AG04449 (cell line): ENCODE measurements at regions not wholly inside any gene's neighbourhood (a gene's known extent, or its start where the extent isn't known, plus 50 kb on each side); places are given as distances from the start of the nearest gene placed in this dataset.
"Not testable (repeated sequence)": the region's sequence is repeated elsewhere in the genome, so short reads cannot be mapped to it uniquely, and the experiment has no call there.

Source experiments
- CTCF ChIA-PET: fragments of 350-600 bp; formaldehyde crosslinking; extraction: SDS; loops from one replicate; lab custom pipeline; 2021; ENCODE audit warnings: antibody characterized with exemption; lab: Yijun Ruan, JAX
- POLR2A ChIA-PET: fragments of 400-600, 350-600 bp; formaldehyde crosslinking; extraction: SDS; loops from one replicate; lab custom pipeline; 2020; ENCODE audit warnings: antibody characterized with exemption, inconsistent platforms; lab: Yijun Ruan, JAX
- DNase-seq: peaks from one replicate; pipeline ENCODE4 v3.0.0-alpha.2; 2010; ENCODE audit warnings: low read depth, low spot score
- H3K4me3 ChIP-seq: 2 replicates; pipeline ENCODE4 v1.5.1; 2011; ENCODE audit warnings: low read depth, mild to moderate bottlenecking, control low read depth, low read length
- TF ChIP-seq, protein P1 (sequence below): IDR thresholded peaks from one replicate; pipeline ENCODE4 v1.5.1; 2011; ENCODE audit warnings: mild to moderate bottlenecking, moderate library complexity, low read length, control low read depth, inconsistent platforms; ENCODE audit not compliant: insufficient read depth; ENCODE audit errors: missing control alignments

- ChIA-PET CTCF (interaction anchor here (1.6 kb wide), 1 partner anchor 537 kb away, joined by 4 read pairs; no protein-coding TSS in a partner anchor), POLR2A (no interaction called here)
- H3K4me3 ChIP-seq: no peak overlapping the region
- no peak for DNase-seq
- TF ChIP-seq, protein P1, sequence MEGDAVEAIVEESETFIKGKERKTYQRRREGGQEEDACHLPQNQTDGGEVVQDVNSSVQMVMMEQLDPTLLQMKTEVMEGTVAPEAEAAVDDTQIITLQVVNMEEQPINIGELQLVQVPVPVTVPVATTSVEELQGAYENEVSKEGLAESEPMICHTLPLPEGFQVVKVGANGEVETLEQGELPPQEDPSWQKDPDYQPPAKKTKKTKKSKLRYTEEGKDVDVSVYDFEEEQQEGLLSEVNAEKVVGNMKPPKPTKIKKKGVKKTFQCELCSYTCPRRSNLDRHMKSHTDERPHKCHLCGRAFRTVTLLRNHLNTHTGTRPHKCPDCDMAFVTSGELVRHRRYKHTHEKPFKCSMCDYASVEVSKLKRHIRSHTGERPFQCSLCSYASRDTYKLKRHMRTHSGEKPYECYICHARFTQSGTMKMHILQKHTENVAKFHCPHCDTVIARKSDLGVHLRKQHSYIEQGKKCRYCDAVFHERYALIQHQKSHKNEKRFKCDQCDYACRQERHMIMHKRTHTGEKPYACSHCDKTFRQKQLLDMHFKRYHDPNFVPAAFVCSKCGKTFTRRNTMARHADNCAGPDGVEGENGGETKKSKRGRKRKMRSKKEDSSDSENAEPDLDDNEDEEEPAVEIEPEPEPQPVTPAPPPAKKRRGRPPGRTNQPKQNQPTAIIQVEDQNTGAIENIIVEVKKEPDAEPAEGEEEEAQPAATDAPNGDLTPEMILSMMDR: no peak
Observed at GRCh38 chrX:13483773-13484172, 85.6 kb upstream of the EGFL6 start.

GRCh38 chrX:13482746-13483541 is 86.5 kb upstream of the EGFL6 start:
- ChIA-PET POLR2A (interaction anchor here (0.6 kb wide), 1 partner anchor 507 kb away, joined by 3 read pairs; no protein-coding TSS in a partner anchor), CTCF (interaction anchor here (1.6 kb wide), 1 partner anchor 536 kb away, joined by 4 read pairs; no protein-coding TSS in a partner anchor)
- TF ChIP-seq, protein P1: no peak
- no peak for DNase-seq
- no peak overlapping the region for H3K4me3 ChIP-seq

DNA sequence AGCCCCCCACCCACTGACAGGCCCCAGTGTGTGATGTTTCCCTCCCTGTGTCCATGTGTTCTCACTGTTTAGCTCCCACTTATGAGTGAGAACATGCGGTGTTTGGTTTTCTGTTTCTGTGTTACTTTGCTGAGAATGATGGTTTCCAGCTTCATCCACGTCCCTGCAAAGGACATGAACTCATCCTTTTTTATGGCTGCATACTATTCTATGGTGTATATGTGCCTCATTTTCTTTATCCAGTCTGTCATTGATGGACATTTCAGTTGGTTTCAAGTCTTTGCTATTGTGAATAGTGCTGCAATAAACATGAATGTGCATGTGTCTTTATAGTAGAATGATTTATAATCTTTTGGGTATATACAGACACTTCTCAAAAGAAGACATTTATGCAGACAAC is 88.6 kb upstream of the EGFL6 start:
- DNase-seq, POLR2A ChIA-PET, H3K4me3 ChIP-seq: not testable (repeated sequence)
- CTCF ChIA-PET: interaction anchor here (1.0 kb wide), 1 partner anchor 534 kb away, joined by 3 read pairs; no protein-coding TSS in a partner anchor

DNA sequence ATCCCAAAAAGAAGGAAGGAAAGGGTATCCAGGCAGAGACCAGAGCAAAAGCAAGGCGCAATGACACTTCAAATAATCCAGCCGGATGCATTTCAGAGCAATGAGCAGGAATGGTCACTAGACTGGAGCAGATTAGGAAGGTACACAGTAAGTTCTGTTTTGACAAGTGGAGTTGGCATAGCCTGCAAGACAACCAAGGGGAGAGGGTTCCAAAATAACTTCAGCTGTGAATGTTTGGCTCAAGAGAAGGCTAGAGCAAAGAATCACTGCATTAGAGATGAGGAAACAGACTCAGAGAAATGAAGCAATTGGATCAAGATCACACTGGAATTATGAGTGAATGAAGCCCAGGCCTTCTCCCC is 90.0 kb upstream of the EGFL6 start:
- DNase-seq: no peak
- no peak overlapping the region for H3K4me3 ChIP-seq
- TF ChIP-seq, protein P1: no peak
- ChIA-PET CTCF (no interaction called here), POLR2A (no interaction called here)

GRCh38 chrX:13478740-13479451 is 90.5 kb upstream of the EGFL6 start:
- TF ChIP-seq, protein P1: no peak
- DNase-seq: no peak
- POLR2A ChIA-PET: no interaction called here
- no peak overlapping the region for H3K4me3 ChIP-seq
- CTCF ChIA-PET: no interaction called here

DNA sequence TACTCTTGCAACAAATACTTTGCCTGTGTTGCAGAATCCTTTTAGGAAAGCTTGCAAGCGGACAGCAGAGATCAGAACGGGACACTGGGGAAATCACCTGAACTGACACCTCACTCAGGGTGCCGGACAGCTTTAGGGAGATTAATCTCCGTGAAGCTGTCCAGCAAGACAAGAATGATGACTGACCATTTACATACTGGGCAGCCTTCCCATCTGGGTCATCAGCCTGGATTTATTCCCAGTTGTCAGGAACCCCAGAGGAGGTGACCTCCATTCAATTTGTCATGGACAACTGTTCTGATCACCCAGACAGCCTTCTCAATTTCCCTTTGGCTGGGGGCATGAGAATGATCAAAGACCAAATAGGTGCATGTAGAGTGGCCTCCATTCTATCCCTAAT is 93.0 kb upstream of the EGFL6 start:
- no peak for DNase-seq
- no peak overlapping the region for H3K4me3 ChIP-seq
- ChIA-PET POLR2A (no interaction called here), CTCF (interaction anchor here (1.8 kb wide), 1 partner anchor 9 kb away, joined by 4 read pairs; no protein-coding TSS in a partner anchor)
- TF ChIP-seq, protein P1: no peak
